ENCODE measurements at regions not wholly inside any gene's neighbourhood (a gene's known extent, or its start where the extent isn't known, plus 50 kb on each side); places are given as distances from the start of the nearest gene placed in this dataset.

- Mint-ChIP-seq H3K9me3 (no peaks in the 10 kb centered on the region), H3K4me3 (no peak overlapping the region), H3K4me1 (no peaks in the 10 kb centered on the region), H3K27me3 (no peaks in the 10 kb centered on the region), H3K36me3 (ENCODE audit: low read depth) (no peaks in the 10 kb centered on the region), H3K27ac (no peak overlapping the region)
- no peak for DNase-seq
- CTCF ChIA-PET = no interaction called here
- POLR2A ChIA-PET = no interaction called here
These were observed 1108.2 kb downstream of the PCDH18 start for GRCh38 chr4:136424052-136424451.

- no peak overlapping the region for H3K4me3 Mint-ChIP-seq
- DNase-seq = no peak
- H3K4me1 Mint-ChIP-seq = no peaks in the 10 kb centered on the region
- peaks cover 6% of the 10 kb centered on the region for H3K9me3 Mint-ChIP-seq
- no peaks in the 10 kb centered on the region for H3K36me3 Mint-ChIP-seq (ENCODE audit: low read depth)
- no peak overlapping the region for H3K27ac Mint-ChIP-seq
- ChIA-PET POLR2A (no interaction called here), CTCF (no interaction called here)
- no peaks in the 10 kb centered on the region for H3K27me3 Mint-ChIP-seq
These were observed 1117.3 kb downstream of the PCDH18 start for GRCh38 chr4:136414981-136415380.

GRCh38 chr4:136412708-136413107, 1119.6 kb downstream of the PCDH18 start:
- Mint-ChIP-seq H3K9me3 (peaks cover 6% of the 10 kb centered on the region), H3K4me3 (no peak overlapping the region)
- CTCF ChIA-PET = no interaction called here

GRCh38 chr4:136400829-136401228, 1131.5 kb downstream of the PCDH18 start:
- Mint-ChIP-seq H3K36me3 (ENCODE audit: low read depth) (no peaks in the 10 kb centered on the region), H3K4me3 (no peak overlapping the region), H3K27me3 (no peaks in the 10 kb centered on the region), H3K9me3 (peaks cover 2% of the 10 kb centered on the region), H3K27ac (no peak overlapping the region), H3K4me1 (no peaks in the 10 kb centered on the region)
- no peak for DNase-seq
- ChIA-PET CTCF (no interaction called here), POLR2A (no interaction called here)

More at GRCh38 chr4:136412708-136413107, 1119.6 kb downstream of the PCDH18 start:
- no peaks in the 10 kb centered on the region for H3K4me1 Mint-ChIP-seq
- H3K36me3 Mint-ChIP-seq (ENCODE audit: low read depth) = no peaks in the 10 kb centered on the region
- no peak for DNase-seq
- H3K27ac Mint-ChIP-seq = no peak overlapping the region
- POLR2A ChIA-PET = no interaction called here
- no peaks in the 10 kb centered on the region for H3K27me3 Mint-ChIP-seq

- Mint-ChIP-seq H3K27me3 (no peaks in the 10 kb centered on the region), H3K4me1 (no peaks in the 10 kb centered on the region), H3K27ac (no peak overlapping the region), H3K36me3 (ENCODE audit: low read depth) (no peaks in the 10 kb centered on the region), H3K9me3 (peaks cover 4% of the 10 kb centered on the region), H3K4me3 (no peak overlapping the region)
- ChIA-PET POLR2A (no interaction called here), CTCF (no interaction called here)
- DNase-seq = no peak
These were observed 1137.0 kb downstream of the PCDH18 start for GRCh38 chr4:136395212-136395722.

GRCh38 chr4:136392576-136392975, 1139.7 kb downstream of the PCDH18 start:
- peaks cover 7% of the 10 kb centered on the region for H3K9me3 Mint-ChIP-seq
- H3K4me1 Mint-ChIP-seq = no peaks in the 10 kb centered on the region
- H3K4me3 Mint-ChIP-seq = no peak overlapping the region
- DNase-seq = no peak
- no peaks in the 10 kb centered on the region for H3K27me3 Mint-ChIP-seq
- no peaks in the 10 kb centered on the region for H3K36me3 Mint-ChIP-seq (ENCODE audit: low read depth)
- ChIA-PET POLR2A (no interaction called here), CTCF (no interaction called here)
- H3K27ac Mint-ChIP-seq = no peak overlapping the region

- Mint-ChIP-seq H3K27ac (no peak overlapping the region), H3K4me3 (no peak overlapping the region), H3K27me3 (no peaks in the 10 kb centered on the region), H3K9me3 (peaks cover 5% of the 10 kb centered on the region), H3K4me1 (no peaks in the 10 kb centered on the region), H3K36me3 (ENCODE audit: low read depth) (no peaks in the 10 kb centered on the region)
- no peak for DNase-seq
- CTCF ChIA-PET = no interaction called here
- POLR2A ChIA-PET = no interaction called here
These were observed 1141.5 kb downstream of the PCDH18 start for GRCh38 chr4:136390824-136391223.

- CTCF ChIA-PET = no interaction called here
- Mint-ChIP-seq H3K4me3 (no peak overlapping the region), H3K36me3 (ENCODE audit: low read depth) (no peaks in the 10 kb centered on the region), H3K9me3 (peaks cover 1% of the 10 kb centered on the region), H3K27ac (no peak overlapping the region), H3K4me1 (no peaks in the 10 kb centered on the region), H3K27me3 (no peaks in the 10 kb centered on the region)
- POLR2A ChIA-PET = no interaction called here
- DNase-seq = no peak
These were observed 1149.2 kb downstream of the PCDH18 start for GRCh38 chr4:136383082-136383481.

- POLR2A ChIA-PET = no interaction called here
- DNase-seq = no peak
- Mint-ChIP-seq H3K9me3 (no peaks in the 10 kb centered on the region), H3K36me3 (ENCODE audit: low read depth) (no peaks in the 10 kb centered on the region), H3K4me3 (no peak overlapping the region), H3K27ac (no peak overlapping the region), H3K4me1 (no peaks in the 10 kb centered on the region), H3K27me3 (no peaks in the 10 kb centered on the region)
- CTCF ChIA-PET = no interaction called here
These were observed 1161.1 kb downstream of the PCDH18 start for GRCh38 chr4:136371231-136371630.

GRCh38 chr4:136369073-136369472, 1163.2 kb downstream of the PCDH18 start:
- H3K4me3 Mint-ChIP-seq = no peak overlapping the region
- POLR2A ChIA-PET = no interaction called here
- H3K36me3 Mint-ChIP-seq (ENCODE audit: low read depth) = no peaks in the 10 kb centered on the region
- no peaks in the 10 kb centered on the region for H3K27me3 Mint-ChIP-seq
- no peak for DNase-seq
- H3K4me1 Mint-ChIP-seq = no peaks in the 10 kb centered on the region
- no peak overlapping the region for H3K27ac Mint-ChIP-seq
- CTCF ChIA-PET = no interaction called here
- H3K9me3 Mint-ChIP-seq = peaks cover 9% of the 10 kb centered on the region

- H3K4me3 Mint-ChIP-seq = no peak overlapping the region
- H3K36me3 Mint-ChIP-seq (ENCODE audit: low read depth) = no peaks in the 10 kb centered on the region
- POLR2A ChIA-PET = no interaction called here
- H3K4me1 Mint-ChIP-seq = no peaks in the 10 kb centered on the region
- no peak overlapping the region for H3K27ac Mint-ChIP-seq
- H3K9me3 Mint-ChIP-seq = peaks cover 5% of the 10 kb centered on the region
- no peak for DNase-seq
- CTCF ChIA-PET = no interaction called here
- no peaks in the 10 kb centered on the region for H3K27me3 Mint-ChIP-seq
These were observed 1174.7 kb downstream of the PCDH18 start for GRCh38 chr4:136357556-136357955.

- no peak for DNase-seq
- H3K4me3 Mint-ChIP-seq = no peak overlapping the region
- no peaks in the 10 kb centered on the region for H3K27me3 Mint-ChIP-seq
- peaks cover 5% of the 10 kb centered on the region for H3K9me3 Mint-ChIP-seq
- H3K27ac Mint-ChIP-seq = no peak overlapping the region
- no peaks in the 10 kb centered on the region for H3K36me3 Mint-ChIP-seq (ENCODE audit: low read depth)
- H3K4me1 Mint-ChIP-seq = no peaks in the 10 kb centered on the region
- ChIA-PET CTCF (no interaction called here), POLR2A (no interaction called here)
These were observed 1176.3 kb downstream of the PCDH18 start for GRCh38 chr4:136355970-136356369.

- Mint-ChIP-seq H3K4me1 (no peaks in the 10 kb centered on the region), H3K4me3 (no peak overlapping the region), H3K27ac (no peak overlapping the region), H3K36me3 (ENCODE audit: low read depth) (no peaks in the 10 kb centered on the region), H3K27me3 (no peaks in the 10 kb centered on the region), H3K9me3 (peaks cover 6% of the 10 kb centered on the region)
- POLR2A ChIA-PET = no interaction called here
- CTCF ChIA-PET = no interaction called here
- no peak for DNase-seq
These were observed 1189.0 kb downstream of the PCDH18 start for GRCh38 chr4:136343340-136343739.

- no peak overlapping the region for H3K4me3 Mint-ChIP-seq
- no peaks in the 10 kb centered on the region for H3K36me3 Mint-ChIP-seq (ENCODE audit: low read depth)
- ChIA-PET CTCF (no interaction called here), POLR2A (no interaction called here)
- H3K27me3 Mint-ChIP-seq = no peaks in the 10 kb centered on the region
- H3K4me1 Mint-ChIP-seq = no peaks in the 10 kb centered on the region
- DNase-seq = no peak
- H3K27ac Mint-ChIP-seq = no peak overlapping the region
- H3K9me3 Mint-ChIP-seq = peaks cover 9% of the 10 kb centered on the region
These were observed 1189.6 kb downstream of the PCDH18 start for GRCh38 chr4:136342666-136343065.

GRCh38 chr4:136337216-136337615, 1195.1 kb downstream of the PCDH18 start:
- CTCF ChIA-PET = no interaction called here
- no peak for DNase-seq
- no peaks in the 10 kb centered on the region for H3K4me1 Mint-ChIP-seq
- no peak overlapping the region for H3K4me3 Mint-ChIP-seq
- POLR2A ChIA-PET = no interaction called here
- no peak overlapping the region for H3K27ac Mint-ChIP-seq
- H3K27me3 Mint-ChIP-seq = no peaks in the 10 kb centered on the region
- peaks cover 6% of the 10 kb centered on the region for H3K9me3 Mint-ChIP-seq
- no peaks in the 10 kb centered on the region for H3K36me3 Mint-ChIP-seq (ENCODE audit: low read depth)
